Esophagus muscularis mucosa (tissue), 4 donors: ENCODE measurements at regions not wholly inside any gene's neighbourhood (a gene's known extent, or its start where the extent isn't known, plus 50 kb on each side); places are given as distances from the start of the nearest gene placed in this dataset.

Experiments
- DNase-seq: peaks from one replicate; pipeline ENCODE4 v3.0.0-alpha.2; 2017; ENCODE audit errors: extremely low spot score
- H3K27ac ChIP-seq, 4 donors: fragments of 200-600 bp; sonication (generic); replicated peaks in 1 of 4; 1 replicate in 3 of 4; 2 replicates in 1 of 4; pipeline ENCODE4 v1.5.1; 2016 to 2019; ENCODE audit warnings: mild to moderate bottlenecking in 1 of 4
- H3K27me3 ChIP-seq, 4 donors: fragments of 200-600 bp; sonication (generic); one replicate each; pipeline versions ENCODE4 v1.5.1 to v1.6.0; 2016 to 2019
- H3K36me3 ChIP-seq, 4 donors: fragments of 200-600 bp; sonication (generic); one replicate each; pipeline ENCODE4 v1.5.1; 2016 to 2019
- H3K4me1 ChIP-seq, 4 donors: fragments of 200-600 bp; sonication (generic); one replicate each; pipeline ENCODE4 v1.5.1; 2016 to 2019
- H3K4me3 ChIP-seq, 4 donors: fragments of 200-600 bp; sonication (generic); 1 replicate in 2 of 4; 2 replicates in 2 of 4; pipeline ENCODE4 v1.5.1; 2016 to 2019; ENCODE audit warnings: mild to moderate bottlenecking in 4 of 4, moderate library complexity in 1 of 4
- H3K9me3 ChIP-seq, 4 donors: fragments of 200-600 bp; sonication (generic); 1 replicate in 3 of 4; 2 replicates in 1 of 4; pipeline ENCODE4 v1.5.1; 2016 to 2019
- EP300 ChIP-seq: sonication (generic); formaldehyde crosslinking; IDR thresholded peaks from one replicate; pipeline ENCODE4 v1.6.1; 2017; ENCODE audit warnings: antibody characterized with exemption
- POLR2A ChIP-seq: fragments of 450-650 bp; IDR thresholded peaks from one replicate; pipeline ENCODE4 v1.6.1; 2017; ENCODE audit warnings: antibody characterized with exemption, moderate library complexity, mild to moderate bottlenecking, low read depth
- POLR2AphosphoS5 ChIP-seq, 2 donors: sonication (generic); formaldehyde crosslinking; IDR thresholded peaks; one replicate each; pipeline ENCODE4 v1.6.1; 2017; ENCODE audit warnings: antibody characterized with exemption in 2 of 2
- WGBS: methylation state at CpG from one replicate; pipeline ENCODE4 v1.1.5; 2018; 5-methylcytosine and 5-hydroxymethylcytosine counted together
- intact Hi-C: fragments of 100-400 bp; cut with DNase I; formaldehyde crosslinking; loops from one replicate; pipeline ENCODE4 v1.15.1; 2023
- TF ChIP-seq, protein P1 (sequence below), 3 experiments: fragments of 200-600 bp in 2 of 3; fragments of 450-650 bp in 1 of 3; sonication (generic) in 2 of 3; IDR thresholded peaks; one replicate each; pipeline ENCODE4 v1.5.1; 2017 to 2019; ENCODE audit warnings: antibody characterized with exemption in 3 of 3, mild to moderate bottlenecking in 2 of 3, moderate library complexity in 1 of 3

DNA sequence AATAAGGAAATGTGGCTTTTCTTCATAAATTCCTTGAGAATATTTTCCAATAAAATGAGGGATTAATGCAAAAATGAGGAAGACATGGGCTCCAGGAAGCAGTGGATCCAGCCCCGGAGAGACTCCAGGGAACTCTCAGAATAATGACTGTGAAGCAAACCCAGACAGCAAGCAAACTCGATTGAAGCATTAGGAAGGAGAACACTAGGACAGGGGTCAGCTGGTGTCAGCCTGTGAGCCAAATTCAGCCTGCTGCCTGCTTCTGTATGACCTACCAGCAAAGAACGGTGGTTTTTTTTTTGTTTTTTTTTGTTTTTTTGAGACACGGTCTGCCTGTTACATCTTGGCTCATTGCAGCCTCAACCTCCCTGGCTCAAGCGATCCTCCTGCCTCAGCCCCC lies 133.9 kb upstream of the FOXN2 start:
- Histone ChIP-seq H3K27me3 (no peaks in the 10 kb centered on the region), H3K9me3 (no peaks in the 10 kb centered on the region), H3K27ac (no peak overlapping the region), H3K4me3 (no peak overlapping the region), H3K4me1 (no peaks in the 10 kb centered on the region), H3K36me3 (no peaks in the 10 kb centered on the region)
- no peak for DNase-seq
- TF ChIP-seq POLR2AphosphoS5 (IDR thresholded peaks at IDR 0.05) = no peak
- TF ChIP-seq POLR2A = no peak
- TF ChIP-seq EP300 = no peak
- TF ChIP-seq, protein P1, sequence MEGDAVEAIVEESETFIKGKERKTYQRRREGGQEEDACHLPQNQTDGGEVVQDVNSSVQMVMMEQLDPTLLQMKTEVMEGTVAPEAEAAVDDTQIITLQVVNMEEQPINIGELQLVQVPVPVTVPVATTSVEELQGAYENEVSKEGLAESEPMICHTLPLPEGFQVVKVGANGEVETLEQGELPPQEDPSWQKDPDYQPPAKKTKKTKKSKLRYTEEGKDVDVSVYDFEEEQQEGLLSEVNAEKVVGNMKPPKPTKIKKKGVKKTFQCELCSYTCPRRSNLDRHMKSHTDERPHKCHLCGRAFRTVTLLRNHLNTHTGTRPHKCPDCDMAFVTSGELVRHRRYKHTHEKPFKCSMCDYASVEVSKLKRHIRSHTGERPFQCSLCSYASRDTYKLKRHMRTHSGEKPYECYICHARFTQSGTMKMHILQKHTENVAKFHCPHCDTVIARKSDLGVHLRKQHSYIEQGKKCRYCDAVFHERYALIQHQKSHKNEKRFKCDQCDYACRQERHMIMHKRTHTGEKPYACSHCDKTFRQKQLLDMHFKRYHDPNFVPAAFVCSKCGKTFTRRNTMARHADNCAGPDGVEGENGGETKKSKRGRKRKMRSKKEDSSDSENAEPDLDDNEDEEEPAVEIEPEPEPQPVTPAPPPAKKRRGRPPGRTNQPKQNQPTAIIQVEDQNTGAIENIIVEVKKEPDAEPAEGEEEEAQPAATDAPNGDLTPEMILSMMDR (IDR thresholded peaks at IDR 0.05) = no peak
- 59% methylated on average over 5 of the region's 5 CpGs for WGBS
- intact Hi-C loops = no loop called here

DNA sequence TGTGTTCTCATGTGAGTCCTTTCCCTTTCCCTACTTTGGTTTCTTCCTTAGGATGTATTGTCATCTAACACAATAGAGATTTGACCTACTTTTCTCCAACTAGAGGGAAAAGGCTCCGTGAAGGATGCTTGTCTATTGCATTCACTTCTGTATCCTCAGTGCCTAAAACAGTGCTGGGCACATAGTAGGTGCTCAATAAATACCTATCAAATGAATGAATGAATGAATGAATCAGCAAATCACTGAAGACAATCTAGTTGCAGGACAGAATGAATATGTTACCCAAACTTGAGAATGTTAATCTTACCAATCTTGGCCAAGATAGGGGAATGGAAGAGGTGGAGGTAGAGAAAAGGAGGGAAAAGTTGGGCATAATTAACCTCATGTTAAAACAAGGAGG lies 131.2 kb upstream of the FOXN2 start:
- intact Hi-C loops = no loop called here
- H3K27me3 ChIP-seq = no peaks in the 10 kb centered on the region
- TF ChIP-seq EP300 = no peak
- TF ChIP-seq, protein P1 (IDR thresholded peaks at IDR 0.05) = no peak
- TF ChIP-seq POLR2A = no peak
- no peak for TF ChIP-seq POLR2AphosphoS5 (IDR thresholded peaks at IDR 0.05)
- no peaks in the 10 kb centered on the region for H3K4me1 ChIP-seq
- WGBS = 100% methylated on average over 1 of the region's 1 CpG
- H3K27ac ChIP-seq = no peak overlapping the region
- DNase-seq = no peak
- H3K36me3 ChIP-seq = no peaks in the 10 kb centered on the region
- H3K4me3 ChIP-seq = no peak overlapping the region
- no peaks in the 10 kb centered on the region for H3K9me3 ChIP-seq

DNA sequence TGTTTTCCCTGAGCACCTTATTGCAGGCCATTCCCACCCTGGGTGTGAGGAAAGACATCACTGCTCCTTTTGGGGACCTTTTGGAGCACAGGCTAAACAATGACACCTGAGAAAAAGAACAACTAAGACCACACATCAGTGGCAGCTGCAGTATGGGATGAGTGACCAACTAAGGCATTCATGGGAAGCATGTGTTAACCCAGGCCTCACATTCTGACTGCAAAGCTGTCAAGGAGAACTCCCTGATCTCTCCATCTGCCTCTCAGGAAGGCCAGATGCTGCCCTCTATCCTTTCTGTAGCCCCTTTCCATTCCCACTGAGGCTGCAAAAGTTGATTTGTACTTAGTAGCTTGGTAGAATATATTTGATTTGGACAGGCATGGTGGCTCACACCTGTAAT lies 130.5 kb upstream of the FOXN2 start:
- no peak overlapping the region for H3K4me3 ChIP-seq
- intact Hi-C loops = no loop called here
- no peaks in the 10 kb centered on the region for H3K9me3 ChIP-seq
- DNase-seq = no peak
- TF ChIP-seq, protein P1 (IDR thresholded peaks at IDR 0.05) = no peak
- TF ChIP-seq EP300 (no peak), POLR2A (no peak), POLR2AphosphoS5 (IDR thresholded peaks at IDR 0.05) (no peak)
- no peaks in the 10 kb centered on the region for H3K4me1 ChIP-seq
- H3K27me3 ChIP-seq = no peaks in the 10 kb centered on the region
- no peak overlapping the region for H3K27ac ChIP-seq
- H3K36me3 ChIP-seq = no peaks in the 10 kb centered on the region

DNA sequence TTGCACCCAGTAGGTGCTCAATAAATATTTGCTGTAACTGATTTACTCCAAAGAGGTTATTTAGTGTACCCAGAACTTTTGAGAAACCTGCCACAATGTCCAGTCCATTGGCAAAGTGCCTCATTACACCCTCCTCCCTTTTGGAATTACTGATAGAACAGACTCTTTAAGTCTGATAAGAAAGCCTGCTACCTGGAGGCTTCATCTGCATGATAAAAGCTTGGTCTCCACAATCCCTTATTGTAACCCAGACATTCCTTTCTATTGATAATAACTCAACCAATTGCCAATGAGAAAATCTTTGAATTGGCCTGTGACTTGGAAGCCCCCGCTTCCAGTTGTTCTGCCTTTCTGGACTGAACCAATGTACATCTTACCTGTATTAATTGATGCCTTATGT lies 127.0 kb upstream of the FOXN2 start:
- WGBS = 100% methylated on average over 1 of the region's 1 CpG
- Histone ChIP-seq H3K36me3 (no peaks in the 10 kb centered on the region), H3K27me3 (no peaks in the 10 kb centered on the region), H3K27ac (no peak overlapping the region), H3K4me1 (no peaks in the 10 kb centered on the region), H3K4me3 (no peak overlapping the region), H3K9me3 (no peaks in the 10 kb centered on the region)
- intact Hi-C loops = no loop called here
- no peak for DNase-seq
- TF ChIP-seq POLR2A = no peak
- TF ChIP-seq POLR2AphosphoS5 (IDR thresholded peaks at IDR 0.05) = no peak
- TF ChIP-seq EP300 = no peak
- TF ChIP-seq, protein P1 (IDR thresholded peaks at IDR 0.05) = no peak

DNA sequence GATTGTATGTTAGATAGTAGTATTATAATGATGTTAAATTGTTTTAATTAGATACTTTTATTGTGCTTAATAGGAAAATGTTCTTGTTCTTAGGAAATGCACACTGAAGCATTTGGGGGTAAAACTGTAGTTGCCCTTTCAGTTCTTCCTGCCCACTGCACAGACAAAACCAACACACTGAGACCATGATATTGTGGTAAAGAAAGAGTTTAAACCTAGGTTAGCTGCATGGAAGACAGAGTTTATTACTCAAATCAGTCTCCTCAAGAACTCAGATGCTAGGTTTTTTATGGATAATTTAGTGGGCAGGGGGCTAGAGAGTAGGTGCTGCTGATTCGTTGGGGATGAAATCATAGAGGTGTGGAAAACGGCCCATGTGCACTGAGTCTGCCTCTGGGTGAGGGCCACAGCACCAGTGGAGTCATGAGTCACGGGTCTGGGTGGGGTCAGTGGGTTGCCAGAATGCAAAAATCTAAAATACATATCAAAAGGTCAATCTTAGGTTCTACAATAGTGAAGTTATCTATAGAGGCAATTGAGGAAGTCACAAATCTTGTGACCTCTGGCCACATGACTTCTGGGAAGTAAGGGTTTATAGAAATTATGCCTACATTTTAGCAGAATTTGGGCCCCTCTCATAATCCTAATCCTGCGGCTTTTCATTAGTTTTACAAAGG lies 124.8 kb upstream of the FOXN2 start:
- Histone ChIP-seq H3K4me1 (no peaks in the 10 kb centered on the region), H3K27me3 (no peaks in the 10 kb centered on the region), H3K4me3 (no peak overlapping the region), H3K27ac (no peak overlapping the region), H3K9me3 (no peaks in the 10 kb centered on the region), H3K36me3 (no peaks in the 10 kb centered on the region)
- 84% methylated on average over 4 of the region's 4 CpGs for WGBS
- intact Hi-C loops = no loop called here
- TF ChIP-seq, protein P1 (IDR thresholded peaks at IDR 0.05) = no peak
- no peak for TF ChIP-seq POLR2AphosphoS5 (IDR thresholded peaks at IDR 0.05)
- no peak for TF ChIP-seq EP300
- TF ChIP-seq POLR2A = no peak
- no peak for DNase-seq
